Transverse colon (tissue), 4 donors: ENCODE measurements at regions not wholly inside any gene's neighbourhood (a gene's known extent, or its start where the extent isn't known, plus 50 kb on each side); places are given as distances from the start of the nearest gene placed in this dataset.

Experiments used
- DNase-seq: peaks from one replicate; pipeline ENCODE4 v3.0.0-alpha.2; 2019
- H3K27ac ChIP-seq, 4 donors: fragments of 200-600 bp; sonication (generic); 2 replicates each; pipeline ENCODE4 v1.5.1; 2016 to 2018; ENCODE audit warnings: inconsistent platforms in 4 of 4
- H3K27me3 ChIP-seq: fragments of 200-600 bp; sonication (generic); 2 replicates; pipeline ENCODE4 v1.5.1; 2017; ENCODE audit warnings: inconsistent platforms
- H3K36me3 ChIP-seq, 4 donors: fragments of 200-600 bp; sonication (generic); 2 replicates each; pipeline ENCODE4 v1.5.1; 2017 to 2019; ENCODE audit warnings: inconsistent platforms in 4 of 4
- H3K4me1 ChIP-seq, 4 donors: fragments of 200-600 bp; sonication (generic); 2 replicates each; pipeline ENCODE4 v1.5.1; 2017 to 2020; ENCODE audit warnings: inconsistent platforms in 4 of 4
- H3K4me3 ChIP-seq, 4 donors: fragments of 200-600 bp; sonication (generic); 1 replicate in 1 of 4; 2 replicates in 3 of 4; pipeline versions ENCODE4 v1.5.1 to v1.6.1; 2017 to 2019; ENCODE audit warnings: inconsistent platforms in 4 of 4
- H3K9me3 ChIP-seq, 2 donors: fragments of 200-600 bp; sonication (generic); 2 replicates each; pipeline ENCODE4 v1.5.1; 2017 to 2019; ENCODE audit warnings: inconsistent platforms in 2 of 2
- CTCF ChIP-seq, 5 experiments: fragments of 200-600 bp in 3 of 5; fragments of 450-650 bp in 2 of 5; sonication (generic) in 3 of 5; IDR thresholded peaks; 1 replicate in 2 of 5; 2 replicates in 3 of 5; pipeline ENCODE4 v1.5.1; 2016 to 2017; ENCODE audit warnings: antibody characterized with exemption in 5 of 5, inconsistent platforms in 3 of 5, mild to moderate bottlenecking in 2 of 5, moderate library complexity in 1 of 5
- EP300 ChIP-seq: sonication (generic); formaldehyde crosslinking; IDR thresholded peaks from one replicate; pipeline ENCODE4 v1.6.1; 2017; ENCODE audit warnings: antibody characterized with exemption, low read depth
- POLR2A ChIP-seq: fragments of 450-650 bp; IDR thresholded peaks from one replicate; pipeline ENCODE4 v1.6.1; 2016; ENCODE audit warnings: antibody characterized with exemption, mild to moderate bottlenecking, moderate library complexity
- POLR2AphosphoS5 ChIP-seq, 3 donors: sonication (generic); formaldehyde crosslinking; IDR thresholded peaks; one replicate each; pipeline ENCODE4 v1.6.1; 2016; ENCODE audit warnings: antibody characterized with exemption in 3 of 3
- WGBS, 2 donors: methylation state at CpG; one replicate each; pipeline ENCODE4 v1.1.5; 2018; ENCODE audit warnings: low coverage in 1 of 2; 5-methylcytosine and 5-hydroxymethylcytosine counted together
- in situ Hi-C, 4 donors: fragments of 200-750 bp; cut with MboI; loops; one replicate each; pipeline versions ENCODE4 v1.15.0 to v1.15.1; 2017; ENCODE audit warnings: low sequenced_read_pairs in 3 of 4, low pct_ligation_motif_present in 1 of 4, low pct_unique_long_range_greater_than_20kb in 1 of 4
- intact Hi-C: fragments of 100-400 bp; cut with DNase I; formaldehyde crosslinking; loops from one replicate; pipeline ENCODE4 v1.15.1; 2023; ENCODE audit warnings: low total_unique reads

DNA sequence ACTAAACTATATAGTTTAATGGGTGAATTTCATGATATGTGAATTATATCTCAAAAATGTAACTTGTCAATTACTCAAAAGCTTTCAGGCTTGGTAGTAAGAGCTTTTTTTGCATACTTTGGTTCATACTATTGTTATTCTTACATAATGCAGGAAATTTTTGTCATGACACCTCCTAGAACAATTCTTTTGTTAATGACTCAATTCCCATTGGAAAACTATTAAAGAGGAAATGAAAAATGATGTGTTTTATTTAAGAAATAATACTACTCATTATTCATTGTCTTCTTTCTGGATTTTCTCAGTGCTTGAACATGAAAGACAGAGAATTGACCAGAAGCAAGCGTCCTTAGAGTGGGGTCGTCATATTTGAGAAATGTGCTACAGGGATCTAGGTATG lies 196.4 kb upstream of the KCNJ16 start:
- Histone ChIP-seq H3K9me3 (no peaks in the 10 kb centered on the region), H3K4me1 (no peaks in the 10 kb centered on the region), H3K27me3 (no peaks in the 10 kb centered on the region), H3K36me3 (no peaks in the 10 kb centered on the region), H3K4me3 (no peak overlapping the region), H3K27ac (no peak overlapping the region)
- 88 to 91% methylated on average over 2 of the region's 2 CpGs for WGBS, 2 donors
- intact Hi-C loops (no loop called here), in situ Hi-C loops (no loop called here)
- TF ChIP-seq POLR2A: no peak
- no peak for TF ChIP-seq CTCF (IDR thresholded peaks at IDR 0.05)
- TF ChIP-seq EP300: no peak
- TF ChIP-seq POLR2AphosphoS5 (IDR thresholded peaks at IDR 0.05): no peak
- DNase-seq: no peak

- in situ Hi-C loops (no loop called here), intact Hi-C loops (no loop called here)
- DNase-seq: no peak
- Histone ChIP-seq H3K4me3 (no peak overlapping the region), H3K27me3 (no peaks in the 10 kb centered on the region), H3K27ac (no peak overlapping the region), H3K4me1 (no peaks in the 10 kb centered on the region), H3K9me3 (no peaks in the 10 kb centered on the region), H3K36me3 (no peaks in the 10 kb centered on the region)
- TF ChIP-seq EP300: no peak
- TF ChIP-seq POLR2A: no peak
- TF ChIP-seq CTCF (IDR thresholded peaks at IDR 0.05): no peak
- TF ChIP-seq POLR2AphosphoS5 (IDR thresholded peaks at IDR 0.05): no peak
- WGBS, 2 donors: 57 to 65% methylated on average over 1 of the region's 1 CpG
Observed at GRCh38 chr17:69879576-69879975, 195.4 kb upstream of the KCNJ16 start.

DNA sequence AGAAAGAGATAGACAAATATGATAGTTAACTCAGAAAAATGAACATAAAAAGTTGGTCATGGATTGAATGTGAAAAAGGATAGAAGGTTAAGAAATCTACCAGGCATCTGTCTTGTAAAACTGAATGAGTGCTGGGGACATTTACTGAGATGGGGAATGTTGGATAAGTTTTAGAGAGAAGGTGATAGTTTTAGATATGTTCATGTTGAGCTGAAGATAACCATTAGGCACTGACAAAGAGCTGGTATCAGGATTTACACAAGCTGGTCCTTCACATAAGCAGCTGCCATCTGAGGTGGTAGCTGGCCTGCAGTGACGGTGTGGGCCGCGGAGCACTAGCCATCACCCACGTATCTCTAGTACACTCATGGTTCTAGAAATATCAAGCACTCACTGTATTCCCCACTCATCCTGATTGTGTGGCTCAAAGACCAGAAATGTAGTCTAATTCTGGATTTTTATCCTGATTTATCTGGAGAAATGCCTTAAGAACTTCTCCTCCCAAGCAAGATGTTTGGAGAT lies 194.4 kb upstream of the KCNJ16 start:
- Histone ChIP-seq H3K4me3 (no peak overlapping the region), H3K9me3 (no peaks in the 10 kb centered on the region), H3K36me3 (no peaks in the 10 kb centered on the region), H3K27ac (no peak overlapping the region), H3K4me1 (no peaks in the 10 kb centered on the region), H3K27me3 (no peaks in the 10 kb centered on the region)
- TF ChIP-seq POLR2AphosphoS5 (IDR thresholded peaks at IDR 0.05) (no peak), EP300 (no peak), POLR2A (no peak), CTCF (IDR thresholded peaks at IDR 0.05) (no peak)
- no peak for DNase-seq
- 86% methylated on average over 4 of the region's 4 CpGs; no CpG with 5 or more reads in 1 of the 2 donors for WGBS, 2 donors
- in situ Hi-C loops (no loop called here), intact Hi-C loops (no loop called here)

DNA sequence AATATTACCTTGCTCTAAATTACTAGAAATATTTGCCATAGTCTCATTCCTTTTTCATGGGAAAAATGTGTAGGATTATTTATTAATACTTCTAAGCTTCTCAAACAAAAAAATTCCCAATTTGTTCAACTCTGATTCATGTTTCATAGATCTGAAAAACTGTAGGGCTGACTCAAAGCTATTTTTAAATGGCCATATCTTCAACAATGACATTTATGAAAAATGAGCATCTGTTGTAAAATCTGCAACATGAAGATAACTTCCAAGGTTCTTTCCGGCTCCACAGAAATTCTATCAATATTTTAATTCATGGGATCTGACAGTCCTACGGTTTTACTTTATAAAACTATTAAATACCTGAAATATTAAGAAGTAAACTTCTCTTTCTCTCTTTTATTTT lies 192.7 kb upstream of the KCNJ16 start:
- WGBS, 2 donors: 91 to 92% methylated on average over 2 of the region's 2 CpGs
- no peak overlapping the region for H3K27ac ChIP-seq
- in situ Hi-C loops: no loop called here

More for the DNA sequence above, 192.7 kb upstream of the KCNJ16 start:
- intact Hi-C loops: no loop called here
- TF ChIP-seq POLR2A (no peak), EP300 (no peak), CTCF (IDR thresholded peaks at IDR 0.05) (no peak), POLR2AphosphoS5 (IDR thresholded peaks at IDR 0.05) (no peak)
- Histone ChIP-seq H3K9me3 (no peaks in the 10 kb centered on the region), H3K36me3 (no peaks in the 10 kb centered on the region), H3K4me3 (no peak overlapping the region), H3K27me3 (no peaks in the 10 kb centered on the region), H3K4me1 (no peaks in the 10 kb centered on the region)
- no peak for DNase-seq
